ENCODE measurements at regions not wholly inside any gene's neighbourhood (a gene's known extent, or its start where the extent isn't known, plus 50 kb on each side); places are given as distances from the start of the nearest gene placed in this dataset.
A peak's percentile ranks its signal among the peaks of the same experiment; 100 is the strongest.

- FAIRE-seq: no peak
Measured at GRCh38 chr2:181395851-181396250, 61.3 kb upstream of the ITGA4 start.

GRCh38 chr2:181396256-181397123 lies 60.7 kb upstream of the ITGA4 start:
- peak; percentile 95 for FAIRE-seq

- FAIRE-seq: no peak
Measured at GRCh38 chr2:181397331-181397730, 59.9 kb upstream of the ITGA4 start.

GRCh38 chr2:181398000-181398399 lies 59.2 kb upstream of the ITGA4 start:
- FAIRE-seq: no peak

GRCh38 chr2:181399027-181399426 lies 58.2 kb upstream of the ITGA4 start:
- no peak for FAIRE-seq

- FAIRE-seq: no peak
Measured at GRCh38 chr2:181404472-181404871, 52.7 kb upstream of the ITGA4 start.

- no peak for FAIRE-seq
Measured at GRCh38 chr2:181407171-181407570, 50.0 kb upstream of the ITGA4 start.

Measured in endometrium (tissue), 2 donors.